Left renal pelvis (tissue), 4 donors: ENCODE measurements at regions not wholly inside any gene's neighbourhood (a gene's known extent, or its start where the extent isn't known, plus 50 kb on each side); places are given as distances from the start of the nearest gene placed in this dataset.
"Not testable (repeated sequence)": the region's sequence is repeated elsewhere in the genome, so short reads cannot be mapped to it uniquely, and the experiment has no call there.

Experiments used
- DNase-seq, 4 donors: peaks; one replicate each; pipeline ENCODE4 v3.0.0-alpha.2; 2013; ENCODE audit warnings: low read depth in 4 of 4, low spot score in 3 of 4

DNA sequence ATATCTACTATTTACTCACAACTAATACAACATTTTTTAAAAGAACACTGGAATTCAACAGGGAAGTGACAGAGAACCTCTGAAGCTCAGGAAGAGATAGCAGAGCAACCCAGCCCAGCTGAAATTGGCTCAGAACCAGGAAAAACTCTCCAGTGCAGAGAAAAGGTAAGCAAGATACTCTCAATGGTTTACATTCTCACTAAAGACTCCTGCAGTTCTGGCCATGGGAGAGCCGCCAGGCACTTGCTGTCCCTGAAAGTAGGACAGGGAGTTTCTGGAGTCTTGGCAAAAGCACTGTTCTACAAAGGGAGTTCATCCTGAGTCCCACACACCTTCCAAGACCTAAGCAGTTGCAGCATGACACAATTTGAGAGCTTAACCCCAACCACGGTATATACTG lies 330.8 kb downstream of the TRIM36 start:
- DNase-seq: no peak

GRCh38 chr5:114830114-114830513 lies 339.6 kb downstream of the TRIM36 start:
- DNase-seq: no peak

GRCh38 chr5:114822863-114823262 lies 346.8 kb downstream of the TRIM36 start:
- no peak for DNase-seq

- no peak for DNase-seq
Observed at GRCh38 chr5:114822436-114822835, 347.3 kb downstream of the TRIM36 start.

DNA sequence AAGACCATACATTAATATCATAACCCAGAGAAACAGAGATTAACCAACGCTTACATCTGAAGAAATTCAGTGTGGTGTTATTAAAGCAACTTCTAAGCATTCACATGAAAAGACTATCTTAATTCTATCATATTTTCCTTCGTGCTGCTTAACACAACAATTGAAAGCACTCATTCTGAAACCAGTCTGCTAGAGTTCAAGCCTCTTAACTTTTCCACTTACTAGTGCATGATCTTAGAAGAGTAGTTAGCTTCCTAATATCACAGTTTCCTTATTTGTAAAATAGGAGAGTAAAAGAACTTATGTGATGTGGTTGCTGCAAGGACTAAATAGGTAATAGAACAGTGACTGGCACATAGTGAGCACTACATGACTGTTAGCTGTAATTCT lies 379.3 kb downstream of the TRIM36 start:
- no peak for DNase-seq

- DNase-seq: peak in 3 of 4 donors; percentile 16 to 17 (median 16)
Observed at GRCh38 chr5:114789773-114790402, 379.8 kb downstream of the TRIM36 start.

DNA sequence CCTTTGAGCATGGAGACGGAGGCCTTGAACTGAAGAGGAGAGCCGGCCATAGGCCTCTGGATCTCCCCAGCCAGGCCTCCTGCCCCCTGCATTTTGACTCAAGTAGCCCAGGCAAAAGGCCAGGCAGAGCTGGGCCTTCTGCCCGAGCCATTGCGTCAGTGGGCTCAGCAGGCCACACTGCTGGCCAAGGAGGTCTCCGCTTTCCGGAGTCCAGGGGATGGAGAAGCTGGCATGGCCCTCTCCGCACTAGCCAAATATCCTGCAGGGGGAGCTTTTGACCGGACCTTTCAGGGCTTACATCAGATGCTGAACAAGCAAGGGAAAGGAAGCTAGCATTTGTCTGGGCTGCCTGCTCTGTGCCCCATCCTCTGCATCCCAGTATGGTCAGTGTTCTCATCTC lies 386.8 kb downstream of the TRIM36 start:
- no peak for DNase-seq

DNA sequence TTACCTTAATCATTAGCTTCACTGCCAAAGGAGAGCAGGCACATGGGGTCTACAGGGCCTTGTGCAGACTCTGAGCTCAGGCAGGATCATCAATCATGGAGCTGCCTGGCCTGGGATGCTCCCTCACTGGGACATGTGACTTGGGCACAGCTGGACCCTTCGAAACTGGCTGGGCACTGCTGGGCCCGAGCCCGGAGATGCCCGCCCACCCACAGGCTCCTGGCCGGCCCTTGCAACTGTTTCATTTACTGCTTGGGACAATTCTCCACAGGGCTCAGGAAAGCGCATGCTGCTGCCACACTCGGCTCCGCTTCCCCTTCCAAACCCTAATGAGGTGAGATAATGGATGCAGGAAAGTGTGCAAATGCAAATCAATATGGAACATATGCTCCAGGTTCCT lies 387.5 kb downstream of the TRIM36 start:
- no peak for DNase-seq

DNA sequence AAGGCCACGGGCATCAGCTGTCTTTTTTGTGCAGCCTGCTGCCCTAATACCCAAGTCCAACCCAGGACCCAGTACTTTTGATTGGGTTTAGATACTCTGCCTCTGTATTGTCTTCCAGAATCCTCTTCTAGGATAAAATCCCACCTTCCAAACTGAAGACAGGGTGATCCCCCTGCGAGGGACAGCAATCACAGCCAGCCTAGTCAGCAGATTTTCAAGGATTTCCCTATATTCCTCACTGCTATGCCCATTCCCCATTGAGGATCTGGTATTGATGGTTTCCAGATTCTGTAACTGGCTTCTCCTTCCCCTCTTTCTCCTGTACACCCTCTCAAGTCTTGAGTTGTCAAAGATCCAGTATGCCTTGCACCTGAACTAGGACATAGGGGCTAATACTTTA lies 389.4 kb downstream of the TRIM36 start:
- no peak for DNase-seq

DNA sequence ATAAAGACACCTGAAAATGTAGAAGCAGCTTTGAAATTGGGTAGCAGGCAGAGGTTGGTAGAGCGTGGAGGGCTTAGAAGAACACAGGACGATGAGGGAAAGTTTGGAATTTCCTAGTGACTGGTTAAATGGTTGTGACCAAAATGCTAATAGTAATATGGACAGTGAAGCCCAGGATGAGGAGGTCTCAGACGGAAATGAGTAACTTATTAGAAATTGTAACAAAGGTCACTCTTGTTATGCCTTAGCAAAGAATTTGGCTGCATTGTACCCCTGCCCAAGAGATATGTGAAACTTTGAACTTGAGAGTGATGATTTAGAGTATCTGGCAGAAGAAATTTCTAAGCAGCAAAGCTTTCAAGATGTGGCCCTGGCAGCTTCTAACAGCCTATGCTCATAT lies 382.5 kb downstream of the KCNN2 start:
- DNase-seq: no peak

DNA sequence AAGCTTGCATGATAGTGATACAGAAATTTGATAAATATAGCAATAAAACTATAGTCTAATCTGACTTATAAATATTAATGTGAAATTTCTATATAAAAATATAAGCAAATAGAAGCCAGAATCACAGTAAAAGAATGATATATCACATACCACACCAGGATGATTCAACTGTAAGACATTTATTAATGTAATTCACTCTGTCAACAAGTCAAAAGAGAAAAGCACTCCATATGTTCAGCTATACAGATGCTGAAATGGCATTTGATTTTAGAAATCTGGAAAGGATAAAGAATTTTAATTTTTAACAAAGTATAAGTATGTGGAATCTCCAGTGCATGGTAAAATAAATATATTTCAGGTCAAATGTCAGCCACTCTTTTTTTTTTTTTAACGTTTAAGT lies 372.4 kb downstream of the KCNN2 start:
- DNase-seq: no peak

DNA sequence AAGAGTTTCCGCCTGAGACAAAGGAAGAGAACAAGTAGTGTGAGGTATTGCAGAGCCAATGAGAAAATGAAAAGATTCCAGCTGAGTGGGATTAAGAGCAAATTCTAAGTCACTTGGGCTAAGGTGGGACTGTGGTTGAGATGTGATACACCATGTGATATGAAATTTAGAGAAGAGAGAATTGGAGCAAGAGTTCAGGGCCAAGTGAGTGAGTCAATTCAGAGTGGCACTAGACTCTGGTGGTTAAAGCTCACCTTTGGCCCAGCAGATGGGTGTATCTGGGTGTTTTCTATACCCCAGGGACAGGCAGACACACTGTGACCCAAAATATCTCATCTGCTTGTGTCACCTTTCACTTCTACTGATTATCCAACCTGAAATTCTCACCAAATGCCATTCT lies 368.1 kb downstream of the KCNN2 start:
- no peak for DNase-seq

DNA sequence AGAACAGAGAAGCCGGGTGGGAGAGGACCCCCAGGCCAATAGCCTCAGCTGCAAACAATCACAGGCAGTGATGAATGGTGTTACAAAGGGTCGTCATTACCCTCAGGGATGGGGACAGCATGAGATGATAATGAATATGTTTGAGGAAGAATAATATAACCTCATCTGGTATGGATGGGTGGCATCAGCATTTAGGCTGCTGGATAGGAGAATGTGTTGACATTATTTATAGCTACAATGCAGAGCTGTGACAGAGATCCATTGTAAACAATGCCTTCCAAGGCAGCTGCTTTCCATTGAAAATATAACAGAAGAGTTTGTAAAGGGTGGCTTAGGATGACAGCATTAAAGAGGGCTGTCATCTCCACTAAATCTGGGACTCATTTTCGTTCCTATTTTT lies 365.5 kb downstream of the KCNN2 start:
- DNase-seq: peak in 3 of 4 donors; percentile 27 to 38 (median 36)

DNA sequence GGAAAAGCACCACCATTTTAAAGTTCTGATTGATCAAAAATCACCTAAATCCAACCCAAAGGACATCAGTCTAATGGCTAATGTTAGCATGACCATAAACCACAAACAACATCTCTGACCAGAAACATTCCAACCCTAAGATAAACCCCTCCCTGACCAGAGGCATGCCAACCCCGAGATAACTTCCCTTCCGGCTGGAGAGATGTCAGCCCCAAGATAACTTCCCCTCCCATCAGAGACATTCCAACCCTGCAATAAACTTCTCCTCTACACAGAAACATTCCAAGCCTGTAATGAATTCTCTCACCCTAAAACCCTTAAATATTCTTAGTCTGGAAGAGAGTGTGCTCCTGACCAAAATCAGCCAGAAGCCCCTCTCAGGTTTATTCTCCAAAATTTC lies 364.3 kb downstream of the KCNN2 start:
- no peak for DNase-seq

GRCh38 chr5:114719268-114719667 lies 357.4 kb downstream of the KCNN2 start:
- no peak for DNase-seq

DNA sequence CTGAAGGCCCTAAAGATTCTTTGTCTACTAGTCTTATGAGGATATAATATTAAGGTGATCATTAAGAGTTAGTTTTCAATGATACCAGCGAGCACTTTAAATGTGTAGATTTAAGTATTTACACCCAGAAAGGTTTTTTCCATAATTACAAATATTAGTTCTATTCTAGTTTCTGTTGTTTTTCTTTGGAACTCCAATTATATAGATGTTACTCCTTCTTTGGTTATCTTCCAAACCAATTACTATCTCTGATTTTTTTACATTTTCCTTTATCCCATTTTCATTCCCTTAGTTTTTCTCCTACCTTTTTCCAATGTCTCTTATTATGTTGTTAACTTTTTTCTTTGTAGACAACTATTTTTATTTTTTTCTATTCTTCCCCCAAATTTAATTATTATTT lies 355.1 kb downstream of the KCNN2 start:
- no peak for DNase-seq

DNA sequence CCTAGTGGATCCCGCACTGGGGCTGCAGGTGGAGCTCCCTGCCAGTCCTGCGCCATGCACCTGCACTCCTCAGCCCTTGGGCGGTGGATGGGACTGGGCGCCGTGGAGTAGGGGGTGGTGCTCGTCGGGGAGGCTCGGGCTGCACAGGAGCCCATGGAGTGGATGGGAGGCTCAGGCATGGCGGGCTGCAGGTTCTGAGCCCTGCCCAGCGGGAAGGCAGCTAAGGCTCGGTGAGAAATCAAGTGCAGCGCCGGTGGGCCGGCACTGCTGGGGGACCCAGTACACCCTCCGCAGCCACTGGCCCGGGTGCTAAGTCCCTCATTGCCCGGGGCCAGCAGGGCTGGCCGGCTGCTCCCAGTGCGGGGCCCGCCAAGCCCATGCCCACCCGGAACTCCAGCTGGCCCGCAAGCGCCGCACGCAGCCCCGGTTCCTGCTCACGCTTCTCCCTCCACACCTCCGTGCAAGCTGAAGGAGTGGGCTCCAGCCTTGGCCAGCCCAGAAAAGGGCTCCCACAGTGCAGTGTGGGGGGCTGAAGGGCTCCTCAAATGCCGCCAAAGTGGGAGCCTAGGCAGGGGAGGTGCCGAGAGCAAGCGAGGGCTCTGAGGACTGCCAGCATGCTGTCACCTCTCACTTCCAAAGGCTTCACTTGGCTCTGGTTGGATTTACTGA lies 342.5 kb downstream of the KCNN2 start:
- not testable (repeated sequence) for DNase-seq

DNA sequence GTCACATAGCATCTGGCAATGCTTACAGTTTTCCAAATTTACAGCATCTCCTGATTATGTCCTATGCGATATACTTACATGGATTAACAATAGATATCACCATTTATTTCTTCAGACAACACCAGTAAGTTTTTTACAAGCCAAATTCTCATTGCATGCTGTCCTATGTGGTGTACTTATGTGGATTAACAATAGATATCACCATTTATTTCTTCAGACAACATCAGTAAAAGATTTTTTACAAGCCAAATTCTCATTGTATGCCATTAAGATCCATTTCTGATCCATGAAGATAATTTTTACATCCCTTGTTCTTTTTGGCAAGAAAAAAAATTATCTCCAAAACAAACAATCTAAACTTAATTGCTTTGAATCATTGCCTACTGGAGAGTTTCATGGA lies 340.9 kb downstream of the KCNN2 start:
- no peak for DNase-seq

GRCh38 chr5:114702136-114702535 lies 340.3 kb downstream of the KCNN2 start:
- DNase-seq: no peak

DNA sequence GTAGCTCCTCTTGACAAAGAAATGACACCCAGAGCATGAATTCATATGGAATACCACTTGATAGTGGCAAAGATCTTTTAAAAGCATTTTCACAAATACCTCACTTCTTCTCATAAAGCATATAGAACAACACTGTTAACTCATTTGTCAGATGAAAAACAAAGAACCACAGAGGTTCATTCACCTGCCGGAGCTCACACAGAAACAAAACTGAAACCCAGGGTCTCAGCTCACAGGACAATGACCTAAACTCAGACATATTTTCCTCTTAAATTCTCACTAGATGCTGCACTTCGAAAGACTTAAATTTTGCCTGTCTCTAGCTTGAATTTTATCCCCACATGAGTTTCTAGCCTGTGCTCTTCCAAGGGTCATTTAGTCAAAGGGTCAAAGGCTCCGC lies 339.0 kb downstream of the KCNN2 start:
- no peak for DNase-seq

DNA sequence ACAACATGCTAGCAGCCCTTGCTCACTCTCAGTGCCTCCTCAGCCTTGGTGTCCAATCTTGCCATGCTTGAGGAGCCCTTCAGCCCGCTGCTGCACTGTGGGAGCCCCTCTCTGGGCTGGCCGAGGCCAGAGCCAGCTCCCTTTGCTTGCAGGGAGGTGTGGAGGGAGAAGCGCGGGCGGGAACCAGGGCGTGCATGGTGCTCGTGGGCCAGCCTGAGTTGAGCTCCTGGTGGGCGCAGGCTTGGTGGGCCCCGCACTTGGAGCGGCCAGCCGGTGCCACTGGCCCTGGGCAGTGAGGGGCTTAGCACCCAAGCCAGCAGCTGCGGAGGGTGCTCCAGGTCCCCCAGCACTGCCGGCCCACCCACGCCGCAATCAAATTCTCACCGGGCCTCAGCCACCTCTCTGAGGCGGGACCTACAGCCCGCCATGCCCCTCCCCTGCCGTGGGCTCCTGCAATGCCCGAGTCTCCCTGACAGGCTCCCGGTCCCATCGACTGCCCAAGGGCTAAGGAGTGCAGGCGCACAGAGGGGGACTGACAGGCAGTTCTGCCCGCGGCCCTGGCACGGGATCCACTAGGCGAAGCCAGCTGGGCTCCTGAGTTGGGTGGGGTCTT lies 333.5 kb downstream of the KCNN2 start:
- no peak for DNase-seq

DNA sequence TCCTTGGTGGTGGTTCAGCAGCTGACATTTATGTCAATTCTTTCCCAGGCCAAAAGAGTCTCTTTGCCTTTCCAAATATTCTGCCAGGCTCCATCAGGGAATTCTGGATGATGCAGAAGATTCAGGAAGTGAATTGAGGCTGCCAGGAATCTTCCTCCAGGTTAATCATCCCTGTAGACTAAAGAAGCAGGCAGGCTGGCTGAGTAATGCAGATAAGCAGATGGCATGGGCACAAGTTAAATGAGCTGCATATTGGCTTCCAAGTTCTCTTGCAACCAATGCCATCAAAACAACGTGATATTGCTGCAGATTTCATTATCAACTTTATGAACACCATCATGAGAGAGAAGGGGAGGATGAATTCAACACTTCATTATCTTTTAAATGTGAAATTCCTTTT lies 324.5 kb downstream of the KCNN2 start:
- DNase-seq: no peak
